Stimulated activated CD4-positive, alpha-beta T cell treated with anti-CD3 and anti-CD28 coated beads, Interleukin-2, amount 100 ng/mL, for 24 hours (primary cell): ENCODE measurements at regions not wholly inside any gene's neighbourhood (a gene's known extent, or its start where the extent isn't known, plus 50 kb on each side); places are given as distances from the start of the nearest gene placed in this dataset.

ENCODE experiments used
- DNase-seq, 2 donors: peaks; one replicate each; pipeline ENCODE4 v3.0.0-alpha.2; 2020

GRCh38 chr22:48942698-48943566 lies 884.7 kb downstream of the BRD1 start:
- DNase-seq: no peak

- no peak for DNase-seq
These were observed 885.6 kb downstream of the BRD1 start for GRCh38 chr22:48941903-48942575.

GRCh38 chr22:48941033-48941902 lies 886.4 kb downstream of the BRD1 start:
- no peak for DNase-seq

GRCh38 chr22:48940266-48941032 lies 887.2 kb downstream of the BRD1 start:
- no peak for DNase-seq

- no peak for DNase-seq
These were observed 888.0 kb downstream of the BRD1 start for GRCh38 chr22:48939441-48940265.

GRCh38 chr22:48938741-48939140 lies 888.9 kb downstream of the BRD1 start:
- no peak for DNase-seq

GRCh38 chr22:48937032-48937639 lies 890.5 kb downstream of the BRD1 start:
- no peak for DNase-seq

GRCh38 chr22:48936391-48936790 lies 891.3 kb downstream of the BRD1 start:
- DNase-seq: no peak

- no peak for DNase-seq
These were observed 893.2 kb downstream of the BRD1 start for GRCh38 chr22:48934446-48934845.

GRCh38 chr22:48931452-48931851 lies 896.2 kb downstream of the BRD1 start:
- no peak for DNase-seq

- DNase-seq: no peak
These were observed 898.3 kb downstream of the BRD1 start for GRCh38 chr22:48929276-48929790.

- DNase-seq: no peak
These were observed 900.1 kb downstream of the BRD1 start for GRCh38 chr22:48927591-48927990.

GRCh38 chr22:48926643-48927042 lies 901.0 kb downstream of the BRD1 start:
- no peak for DNase-seq

GRCh38 chr22:48926136-48926535 lies 901.5 kb downstream of the BRD1 start:
- no peak for DNase-seq

GRCh38 chr22:48925450-48925849 lies 902.2 kb downstream of the BRD1 start:
- no peak for DNase-seq

- DNase-seq: no peak
These were observed 903.7 kb downstream of the BRD1 start for GRCh38 chr22:48923996-48924395.

GRCh38 chr22:48923165-48923865 lies 904.4 kb downstream of the BRD1 start:
- no peak for DNase-seq

GRCh38 chr22:48921411-48921903 lies 906.2 kb downstream of the BRD1 start:
- DNase-seq: no peak

GRCh38 chr22:48920776-48921241 lies 906.9 kb downstream of the BRD1 start:
- DNase-seq: no peak
